GM12878 (cell line): ENCODE measurements at regions not wholly inside any gene's neighbourhood (a gene's known extent, or its start where the extent isn't known, plus 50 kb on each side); places are given as distances from the start of the nearest gene placed in this dataset.

Source experiments
- ATAC-seq: fragments of 200-7000 bp; cut with Tn5 transposase; 3 replicates; pipeline ENCODE4 v1.9.1; 2020; ENCODE audit warnings: mild to moderate bottlenecking, moderate library complexity
- BruUV-seq: library from RNA; stranded (reverse); fragments of 400-500 nt; replicated peaks from 2 replicates; lab custom pipeline; 2021; lab: Mats Ljungman, UMichigan
- CTCF ChIA-PET: fragments of 300-600 bp; sonication (Branson Sonifier 250); formaldehyde crosslinking; extraction: SDS; loops from one replicate; lab custom pipeline; 2021; ENCODE audit warnings: inconsistent platforms; lab: Yijun Ruan, JAX
- POLR2A ChIA-PET: fragments of 350-600 bp; formaldehyde crosslinking; extraction: SDS; loops from one replicate; lab custom pipeline; 2021; ENCODE audit warnings: inconsistent platforms; lab: Charles Lee
- RAD21 ChIA-PET: fragments of 300-600 bp; sonication (Branson Sonifier 250); formaldehyde crosslinking; loops from one replicate; lab custom pipeline; 2023; ENCODE audit warnings: antibody characterized with exemption; ENCODE audit not compliant: unreplicated experiment; lab: Charles Lee
- SMC1A ChIA-PET: fragments of 300-600 bp; sonication (Branson Sonifier 250); formaldehyde crosslinking; loops from one replicate; lab custom pipeline; 2023; ENCODE audit not compliant: unreplicated experiment, uncharacterized antibody; lab: Charles Lee
- DNase-seq: peaks from one replicate; pipeline ENCODE4 v3.0.0-alpha.2; 2011; ENCODE audit warnings: low read depth, low spot score
- FAIRE-seq: peaks from 3 replicates; lab custom pipeline; 2011; peaks lifted over from hg19 to GRCh38; lab: Jason Lieb, UNC
- H2AFZ ChIP-seq: 2 replicates; pipeline ENCODE4 v1.6.0; 2011; ENCODE audit warnings: low read depth, low read length, control low read depth; ENCODE audit not compliant: control insufficient read depth
- H3K27ac ChIP-seq: 2 replicates; pipeline ENCODE4 v1.5.1; 2011; ENCODE audit warnings: control low read depth; ENCODE audit not compliant: control insufficient read depth, insufficient read depth
- H3K27me3 ChIP-seq, 2 experiments: replicated peaks in 1 of 2; 2 replicates each; pipeline versions ENCODE4 v1.6.0 to v1.6.1; 2011; ENCODE audit warnings: low read length in 1 of 2; ENCODE audit not compliant: control insufficient read depth in 2 of 2, insufficient read depth in 2 of 2
- H3K36me3 ChIP-seq, 2 experiments: 2 replicates each; pipeline ENCODE4 v1.5.1; 2011; ENCODE audit warnings: low read length in 1 of 2; ENCODE audit not compliant: control insufficient read depth in 2 of 2, insufficient read depth in 2 of 2
- H3K4me1 ChIP-seq: 2 replicates; pipeline ENCODE4 v1.6.1; 2011; ENCODE audit warnings: mild to moderate bottlenecking, low read length, moderate library complexity, mixed read lengths; ENCODE audit not compliant: control insufficient read depth, insufficient read depth
- H3K4me2 ChIP-seq: 2 replicates; pipeline ENCODE4 v1.6.0; 2011; ENCODE audit warnings: control low read depth; ENCODE audit not compliant: control insufficient read depth, insufficient read depth
- H3K4me3 ChIP-seq: fragments of 200-600 bp; sonication (generic); 2 replicates; pipeline ENCODE4 v1.5.1; 2016
- H3K79me2 ChIP-seq: 2 replicates; pipeline ENCODE4 v1.6.0; 2011; ENCODE audit warnings: low read length; ENCODE audit not compliant: control insufficient read depth, insufficient read depth
- H3K9ac ChIP-seq: 2 replicates; pipeline ENCODE4 v1.8.0; 2011; ENCODE audit warnings: low read length, control low read depth, mixed read lengths; ENCODE audit not compliant: control insufficient read depth, insufficient read depth
- H3K9me3 ChIP-seq: replicated peaks from 3 replicates; pipeline ENCODE4 v1.5.1; 2011; ENCODE audit warnings: mild to moderate bottlenecking, low read length; ENCODE audit not compliant: control insufficient read depth, insufficient read depth
- H4K20me1 ChIP-seq: 2 replicates; pipeline ENCODE4 v1.6.0; 2011; ENCODE audit not compliant: control insufficient read depth, insufficient read depth
- CREB1 ChIP-seq: IDR thresholded peaks from 2 replicates; pipeline ENCODE4 v1.6.1; 2012; ENCODE audit warnings: low read depth, mild to moderate bottlenecking, inconsistent platforms
- CTCF ChIP-seq, 3 experiments: IDR thresholded peaks in 2 of 3; conservative IDR thresholded peaks in 1 of 3; 2 replicates each; pipeline ENCODE4 v1.5.1; 2011; ENCODE audit warnings: low read depth in 3 of 3, low read length in 3 of 3, mild to moderate bottlenecking in 3 of 3, control low read depth in 2 of 3, moderate library complexity in 2 of 3, inconsistent platforms in 1 of 3, mixed read lengths in 1 of 3; ENCODE audit not compliant: control insufficient read depth in 2 of 3, insufficient read depth in 1 of 3; ENCODE audit errors: extremely low read depth in 1 of 3
- MTA2 ChIP-seq: fragments of 450-650 bp; IDR thresholded peaks from 2 replicates; pipeline ENCODE4 v1.6.1; 2016; ENCODE audit warnings: low read depth, mild to moderate bottlenecking, moderate library complexity
- TBL1XR1 ChIP-seq: IDR thresholded peaks from 2 replicates; pipeline ENCODE4 v1.6.1; 2012; ENCODE audit warnings: low read depth, low read length, improper control_type of control experiment
- WRNIP1 ChIP-seq: IDR thresholded peaks from 2 replicates; pipeline ENCODE4 v1.6.1; 2011; ENCODE audit warnings: low read depth, low read length, improper control_type of control experiment, borderline replicate concordance
- ZNF217 ChIP-seq: fragments of 450-650 bp; IDR thresholded peaks from 2 replicates; pipeline ENCODE4 v1.6.1; 2017; ENCODE audit warnings: antibody characterized with exemption, mild to moderate bottlenecking
- ZNF384 ChIP-seq: IDR thresholded peaks from 2 replicates; pipeline ENCODE4 v1.6.1; 2012; ENCODE audit warnings: low read depth, mild to moderate bottlenecking, low read length, improper control_type of control experiment, borderline replicate concordance
- ZNF622 ChIP-seq: fragments of 450-650 bp; IDR thresholded peaks from 2 replicates; pipeline ENCODE4 v1.6.1; 2017; ENCODE audit warnings: mild to moderate bottlenecking, inconsistent platforms
- WGBS: methylation state at CpG from one replicate; pipeline ENCODE4 v1.1.6; 2016; ENCODE audit warnings: low lambda C conversion rate; ENCODE audit not compliant: insufficient replicate concordance, insufficient coverage; ENCODE audit errors: missing lambda C conversion rate; 5-methylcytosine and 5-hydroxymethylcytosine counted together
- in situ Hi-C: fragments of 300-500 bp; cut with MboI; formaldehyde crosslinking; loops from 9 replicates; pipeline ENCODE4 v1.14.3; 2018; ENCODE audit warnings: mixed read lengths
- intact Hi-C: fragments of 100-400 bp; cut with micrococcal nuclease; formaldehyde crosslinking; loops from one replicate; pipeline ENCODE4 v1.14.2; 2022; ENCODE audit not compliant: unreplicated experiment
- TF ChIP-seq, protein P1 (sequence below): fragments of 150-350 bp; IDR thresholded peaks from 2 replicates; pipeline ENCODE4 v1.6.1; 2016; ENCODE audit warnings: low read depth, low read length

- in situ Hi-C loops, result no loop called here
These were observed 70.3 kb upstream of the STXBP6 start for GRCh38 chr14:25120261-25120660.

GRCh38 chr14:25118671-25119070 is 68.7 kb upstream of the STXBP6 start:
- WGBS, result 0% methylated on average over 2 of the region's 2 CpGs
- H3K27me3 ChIP-seq, result no peaks in the 10 kb centered on the region
- H3K4me1 ChIP-seq, result no peaks in the 10 kb centered on the region
- ChIA-PET RAD21 (no interaction called here), SMC1A (interaction anchor here (1.1 to 1.9 kb wide), 2 partner anchors 15 to 72 kb away, joined by 3 to 4 read pairs; no protein-coding TSS in a partner anchor), POLR2A (no interaction called here), CTCF (interaction anchor here (0.7 to 2.0 kb wide), 3 partner anchors 13 to 313 kb away, joined by 3 to 8 read pairs (median 3); no protein-coding TSS in a partner anchor)
- in situ Hi-C loops, result no loop called here
- H3K4me2 ChIP-seq, result no peak overlapping the region
- intact Hi-C loops, result no loop called here
- DNase-seq, result no peak
- no peaks in the 10 kb centered on the region for H3K36me3 ChIP-seq
- FAIRE-seq, result no peak
- no TSS peak for BruUV-seq
- no peaks in the 10 kb centered on the region for H4K20me1 ChIP-seq
- H3K9me3 ChIP-seq, result no peaks in the 10 kb centered on the region
- ATAC-seq, result no peak
- no peak overlapping the region for H3K4me3 ChIP-seq
- no peak overlapping the region for H3K27ac ChIP-seq
- no peak overlapping the region for H3K9ac ChIP-seq
- no peaks in the 10 kb centered on the region for H3K79me2 ChIP-seq
- H2AFZ ChIP-seq, result no peak overlapping the region
- TF ChIP-seq WRNIP1, result no peak
- no peak for TF ChIP-seq TBL1XR1
- no peak for TF ChIP-seq ZNF622
- TF ChIP-seq, protein P1, sequence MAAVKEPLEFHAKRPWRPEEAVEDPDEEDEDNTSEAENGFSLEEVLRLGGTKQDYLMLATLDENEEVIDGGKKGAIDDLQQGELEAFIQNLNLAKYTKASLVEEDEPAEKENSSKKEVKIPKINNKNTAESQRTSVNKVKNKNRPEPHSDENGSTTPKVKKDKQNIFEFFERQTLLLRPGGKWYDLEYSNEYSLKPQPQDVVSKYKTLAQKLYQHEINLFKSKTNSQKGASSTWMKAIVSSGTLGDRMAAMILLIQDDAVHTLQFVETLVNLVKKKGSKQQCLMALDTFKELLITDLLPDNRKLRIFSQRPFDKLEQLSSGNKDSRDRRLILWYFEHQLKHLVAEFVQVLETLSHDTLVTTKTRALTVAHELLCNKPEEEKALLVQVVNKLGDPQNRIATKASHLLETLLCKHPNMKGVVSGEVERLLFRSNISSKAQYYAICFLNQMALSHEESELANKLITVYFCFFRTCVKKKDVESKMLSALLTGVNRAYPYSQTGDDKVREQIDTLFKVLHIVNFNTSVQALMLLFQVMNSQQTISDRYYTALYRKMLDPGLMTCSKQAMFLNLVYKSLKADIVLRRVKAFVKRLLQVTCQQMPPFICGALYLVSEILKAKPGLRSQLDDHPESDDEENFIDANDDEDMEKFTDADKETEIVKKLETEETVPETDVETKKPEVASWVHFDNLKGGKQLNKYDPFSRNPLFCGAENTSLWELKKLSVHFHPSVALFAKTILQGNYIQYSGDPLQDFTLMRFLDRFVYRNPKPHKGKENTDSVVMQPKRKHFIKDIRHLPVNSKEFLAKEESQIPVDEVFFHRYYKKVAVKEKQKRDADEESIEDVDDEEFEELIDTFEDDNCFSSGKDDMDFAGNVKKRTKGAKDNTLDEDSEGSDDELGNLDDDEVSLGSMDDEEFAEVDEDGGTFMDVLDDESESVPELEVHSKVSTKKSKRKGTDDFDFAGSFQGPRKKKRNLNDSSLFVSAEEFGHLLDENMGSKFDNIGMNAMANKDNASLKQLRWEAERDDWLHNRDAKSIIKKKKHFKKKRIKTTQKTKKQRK, result no peak
- TF ChIP-seq ZNF384, result no peak
- no peak for TF ChIP-seq CTCF (IDR thresholded peaks at IDR 0.05 in 2 of 3, conservative IDR thresholded peaks at IDR 0.05 in 1 of 3; ENCODE audit: control insufficient read depth in 2 of 3, extremely low read depth in 1 of 3, insufficient read depth in 1 of 3, low read depth in 3 of 3, low read length in 3 of 3)
- no peak for TF ChIP-seq CREB1
- TF ChIP-seq ZNF217, result no peak

More at GRCh38 chr14:25120261-25120660, 70.3 kb upstream of the STXBP6 start:
- Histone ChIP-seq H3K4me2 (no peak overlapping the region), H3K79me2 (no peaks in the 10 kb centered on the region), H3K4me3 (no peak overlapping the region), H3K36me3 (no peaks in the 10 kb centered on the region), H4K20me1 (no peaks in the 10 kb centered on the region), H3K4me1 (no peaks in the 10 kb centered on the region), H3K27ac (no peak overlapping the region), H3K9ac (no peak overlapping the region), H3K9me3 (no peaks in the 10 kb centered on the region), H3K27me3 (no peaks in the 10 kb centered on the region), H2AFZ (no peak overlapping the region)
- BruUV-seq, result no TSS peak
- no peak for TF ChIP-seq MTA2
- CTCF ChIA-PET, result interaction anchor here (0.9 to 2.3 kb wide), 4 partner anchors 9 to 311 kb away, joined by 3 to 10 read pairs (median 4); no protein-coding TSS in a partner anchor
- RAD21 ChIA-PET, result no interaction called here
- WGBS, result 9% methylated on average over 3 of the region's 3 CpGs
- POLR2A ChIA-PET, result interaction anchor here (1.2 kb wide), 1 partner anchor 160 kb away, joined by 3 read pairs; no protein-coding TSS in a partner anchor
- DNase-seq, result no peak
- FAIRE-seq, result no peak
- intact Hi-C loops, result no loop called here
- SMC1A ChIA-PET, result interaction anchor here (1.3 to 1.7 kb wide), 4 partner anchors 13 to 259 kb away, joined by 3 to 9 read pairs (median 3); no protein-coding TSS in a partner anchor
- no peak for ATAC-seq
